H4 (cell line): ENCODE measurements at regions not wholly inside any gene's neighbourhood (a gene's known extent, or its start where the extent isn't known, plus 50 kb on each side); places are given as distances from the start of the nearest gene placed in this dataset.
"Not testable (repeated sequence)": the region's sequence is repeated elsewhere in the genome, so short reads cannot be mapped to it uniquely, and the experiment has no call there.

Source experiments
- DNase-seq: peaks from one replicate; pipeline ENCODE4 v3.0.0-alpha.2; 2015; ENCODE audit warnings: low spot score

DNA sequence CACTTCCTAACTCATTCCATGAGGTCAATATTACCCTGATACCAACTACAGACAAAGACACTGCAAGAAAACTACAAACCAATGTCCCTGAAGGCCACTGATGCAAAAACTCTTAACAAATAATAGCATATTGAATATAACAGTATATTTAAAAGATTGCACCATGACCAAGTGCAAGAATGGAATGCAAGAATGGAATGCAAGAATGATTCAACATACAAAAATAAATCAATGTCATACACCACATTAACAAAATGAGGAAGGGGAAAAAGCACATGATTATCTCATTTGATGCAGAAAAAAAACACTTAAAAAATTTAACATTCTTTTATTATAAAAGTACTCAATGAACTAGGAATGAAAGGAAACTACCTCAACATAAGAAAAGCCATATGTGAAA lies 463.1 kb upstream of the NECTIN3 start:
- DNase-seq = no peak

DNA sequence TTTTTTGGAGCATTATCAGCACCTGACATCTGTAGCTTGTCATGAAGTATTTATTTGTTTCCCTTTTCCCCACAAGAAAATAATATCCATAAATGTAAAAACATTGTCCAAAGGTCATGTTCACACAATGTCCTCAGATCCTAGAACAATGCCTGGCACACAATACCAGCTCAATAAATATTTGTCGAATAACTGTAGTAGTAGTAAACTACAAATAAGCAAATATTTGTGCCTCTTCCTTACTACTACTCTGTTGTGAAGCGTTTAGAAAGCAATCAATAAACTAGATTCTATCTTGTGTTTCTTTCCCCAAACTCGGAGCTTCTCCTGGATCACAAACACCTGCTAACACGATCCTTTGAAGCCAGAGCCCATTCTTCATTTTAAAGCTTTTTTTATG lies 459.6 kb upstream of the NECTIN3 start:
- DNase-seq = no peak

DNA sequence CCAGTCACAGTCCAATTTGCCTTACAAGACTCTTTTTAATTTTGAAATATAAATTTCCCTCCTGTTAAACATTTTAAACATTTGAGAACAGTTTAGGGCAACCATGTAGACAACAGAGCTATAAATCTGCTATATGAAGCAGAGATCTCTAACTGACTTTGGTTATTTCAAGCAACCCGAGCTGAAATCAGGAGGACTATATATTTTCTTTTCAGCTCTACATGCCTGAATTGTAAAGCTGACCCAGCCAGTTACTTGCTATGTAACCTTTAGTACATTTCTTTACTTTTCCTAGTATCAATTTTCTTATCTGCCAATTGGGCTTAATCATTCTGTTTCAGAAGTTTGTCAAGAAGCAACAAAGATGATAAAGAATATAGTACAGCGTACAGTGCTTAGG lies 457.4 kb upstream of the NECTIN3 start:
- no peak for DNase-seq

DNA sequence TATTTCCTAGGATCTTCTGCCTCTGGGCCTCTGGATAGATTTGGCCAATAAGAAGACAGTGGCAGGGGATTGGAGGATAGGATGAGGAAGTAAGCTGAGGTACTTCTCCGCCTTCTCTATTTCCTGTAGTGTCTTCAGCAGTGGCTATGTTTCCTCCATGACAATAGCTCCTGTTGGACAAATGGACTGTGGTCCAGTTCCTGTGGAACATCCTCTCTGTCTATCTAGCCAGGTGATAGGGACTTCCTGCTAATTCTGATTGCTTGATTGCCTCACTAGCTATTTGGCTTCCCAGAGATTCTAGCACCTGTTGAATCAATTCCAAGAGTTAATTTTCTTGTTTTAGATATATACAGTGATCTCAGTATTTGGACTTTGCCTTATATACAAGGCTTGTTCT lies 456.2 kb upstream of the NECTIN3 start:
- no peak for DNase-seq

DNA sequence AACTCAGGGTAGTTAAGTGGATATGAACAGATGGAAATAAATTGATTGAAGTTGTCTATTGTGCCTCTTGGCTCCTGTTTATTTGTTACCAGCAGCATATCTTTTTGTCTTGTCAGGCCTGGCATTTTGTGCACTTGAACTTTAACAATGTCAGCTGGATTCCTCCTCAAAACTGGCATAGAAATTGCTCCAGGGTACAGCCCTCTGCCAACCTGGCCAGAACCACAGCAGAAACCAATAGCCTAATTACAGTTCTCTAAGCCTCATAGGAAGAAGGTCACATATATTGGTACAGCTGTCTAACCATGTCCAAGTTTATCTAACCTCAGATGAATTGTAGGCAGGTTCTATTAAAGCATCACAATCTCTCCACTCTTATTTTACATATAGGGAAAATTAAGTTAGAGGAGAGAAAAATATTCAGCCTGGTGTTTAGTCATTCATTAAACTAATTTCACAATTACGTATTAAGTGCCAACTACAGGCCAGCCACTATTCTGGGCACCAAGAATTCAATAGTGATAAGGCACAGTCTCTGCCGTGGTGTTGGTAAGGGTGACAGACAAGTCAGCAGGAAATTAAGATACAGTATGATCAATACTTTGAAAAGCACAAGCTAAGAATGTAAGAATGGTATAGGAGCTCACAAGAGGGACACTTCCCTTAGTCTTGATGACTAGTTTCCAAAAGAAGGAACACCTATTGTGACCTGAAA lies 452.9 kb upstream of the NECTIN3 start:
- DNase-seq = no peak

DNA sequence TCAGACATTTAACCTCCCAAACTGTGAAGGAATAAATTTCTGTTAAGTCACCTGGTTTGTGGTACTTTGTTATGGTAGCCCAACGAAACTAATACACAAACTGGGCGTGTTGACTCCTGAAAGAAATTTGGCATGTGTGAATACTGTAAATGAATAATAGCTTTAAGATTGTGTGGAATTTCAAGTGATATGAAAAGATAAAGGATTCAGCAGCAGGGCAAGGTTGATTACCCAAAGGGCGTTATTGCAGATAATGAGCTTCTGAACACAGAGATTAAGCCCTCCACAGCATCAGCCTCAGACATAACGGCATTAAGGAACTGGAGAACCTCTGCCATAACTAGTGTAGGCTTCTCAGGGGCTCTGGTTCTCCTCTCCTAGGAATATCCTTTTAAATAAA lies 451.5 kb upstream of the NECTIN3 start:
- DNase-seq = no peak

DNA sequence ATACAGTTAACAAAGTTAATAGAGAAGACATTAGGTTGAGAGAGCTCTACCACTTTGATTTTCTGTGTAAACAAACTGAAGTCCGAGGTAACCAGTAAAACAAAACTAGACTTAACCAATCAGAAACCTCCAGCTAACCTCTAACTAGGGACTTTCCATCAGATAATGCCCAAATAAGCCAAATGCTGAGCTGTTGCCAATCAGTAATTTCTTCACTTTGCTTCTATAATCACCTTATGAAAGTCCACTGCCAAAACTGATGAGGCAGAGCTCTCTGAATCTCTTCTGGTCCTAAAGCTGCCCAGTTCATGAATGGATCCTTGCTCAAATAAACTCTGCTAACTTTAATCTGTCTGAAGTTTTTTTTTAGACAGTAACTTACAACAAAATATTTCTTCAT lies 448.0 kb upstream of the NECTIN3 start:
- DNase-seq = no peak

DNA sequence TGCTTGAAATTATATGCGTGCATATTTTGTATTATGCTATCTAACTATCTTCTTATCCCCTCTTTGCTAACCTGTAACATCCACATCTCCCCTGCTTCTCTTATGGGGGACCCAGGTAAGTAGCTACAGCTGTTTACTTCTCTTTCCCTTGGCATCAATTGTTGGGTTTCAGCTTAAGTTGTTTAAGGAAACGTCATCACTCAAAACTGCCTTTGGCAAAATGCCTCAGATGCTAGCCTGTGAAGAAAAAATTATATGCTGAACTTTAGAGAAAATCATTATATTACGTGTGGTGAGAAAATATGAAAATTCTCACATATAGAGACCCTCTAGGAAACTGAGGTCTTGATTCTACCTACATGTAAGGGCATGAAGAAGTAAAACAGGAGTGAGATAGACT lies 447.0 kb upstream of the NECTIN3 start:
- no peak for DNase-seq

DNA sequence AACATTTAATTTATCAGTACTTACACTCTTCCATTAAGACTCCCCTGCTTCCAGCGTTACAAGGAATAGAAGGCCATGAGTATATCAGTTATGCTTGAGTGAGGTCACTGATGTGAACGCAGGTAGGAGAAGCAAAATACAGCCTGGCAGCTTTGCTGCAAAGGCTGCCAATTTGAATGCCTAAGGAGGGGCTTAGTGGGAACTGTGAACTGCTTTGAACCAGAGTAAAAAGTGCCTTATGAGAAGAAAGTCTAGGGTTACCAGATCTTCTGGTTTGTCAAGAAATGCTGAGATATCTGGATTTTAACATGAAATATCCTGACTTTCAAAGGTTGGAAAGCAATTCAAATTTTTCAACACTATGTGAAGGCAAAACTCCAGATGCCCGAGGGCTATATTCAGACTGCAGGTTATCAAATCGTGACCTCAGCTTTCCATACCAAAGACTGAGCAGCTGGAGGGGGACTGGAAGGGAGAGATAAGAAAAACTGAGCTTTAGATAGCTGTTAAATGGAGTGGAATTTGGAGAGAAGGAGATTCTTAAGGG lies 446.3 kb upstream of the NECTIN3 start:
- DNase-seq = no peak

DNA sequence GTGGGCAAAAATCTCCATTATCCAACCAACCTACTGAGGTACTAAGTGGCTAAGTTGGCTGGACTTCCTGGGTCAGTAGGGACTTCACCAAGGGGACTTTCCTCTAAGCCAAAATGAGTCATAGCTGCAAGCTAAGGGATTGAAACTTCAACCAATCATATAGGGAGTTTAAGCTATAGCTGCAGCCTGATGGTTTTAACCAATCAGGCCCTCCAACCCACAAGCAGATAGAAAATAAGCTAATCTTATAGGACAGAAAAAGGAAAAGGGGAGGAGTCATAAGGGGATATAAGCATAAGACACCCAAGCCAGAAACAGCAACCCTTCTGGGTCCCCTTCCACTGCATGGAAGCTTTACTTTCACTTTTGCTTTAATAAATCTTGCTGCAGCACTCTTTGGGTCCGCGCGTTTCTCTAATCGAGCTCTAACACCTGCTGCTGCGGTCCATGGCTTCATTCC lies 444.9 kb upstream of the NECTIN3 start:
- not testable (repeated sequence) for DNase-seq

DNA sequence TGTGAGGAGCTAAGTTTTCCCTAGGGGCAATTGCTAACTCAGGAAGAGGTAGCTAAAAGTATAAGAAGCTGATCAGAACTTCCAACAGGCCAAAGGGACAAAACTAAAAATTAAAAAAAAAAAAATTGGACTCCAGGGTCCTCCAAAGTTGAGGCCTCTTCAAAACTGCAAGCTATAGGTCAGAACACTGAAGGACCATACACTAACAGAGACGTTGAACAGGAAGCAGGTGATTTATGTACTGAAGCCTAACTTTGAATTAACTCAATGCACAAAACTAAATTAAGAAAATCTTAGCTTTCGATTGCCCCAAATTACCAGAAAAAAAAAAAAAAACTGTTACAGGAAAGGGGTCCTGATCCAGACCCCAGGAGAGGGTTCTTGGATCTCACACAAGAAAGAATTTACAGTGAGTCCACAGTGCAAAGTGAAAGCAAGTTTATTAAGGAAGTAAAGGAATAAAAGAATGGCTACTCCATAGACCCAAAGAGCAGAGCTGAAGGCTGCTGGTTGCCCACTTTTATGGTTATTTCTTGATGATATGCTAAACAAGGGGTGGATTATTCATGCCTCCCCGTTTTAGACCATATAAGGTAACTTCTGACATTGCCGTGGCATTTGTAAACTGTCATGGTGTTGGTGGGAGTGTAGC lies 442.8 kb upstream of the NECTIN3 start:
- no peak for DNase-seq

DNA sequence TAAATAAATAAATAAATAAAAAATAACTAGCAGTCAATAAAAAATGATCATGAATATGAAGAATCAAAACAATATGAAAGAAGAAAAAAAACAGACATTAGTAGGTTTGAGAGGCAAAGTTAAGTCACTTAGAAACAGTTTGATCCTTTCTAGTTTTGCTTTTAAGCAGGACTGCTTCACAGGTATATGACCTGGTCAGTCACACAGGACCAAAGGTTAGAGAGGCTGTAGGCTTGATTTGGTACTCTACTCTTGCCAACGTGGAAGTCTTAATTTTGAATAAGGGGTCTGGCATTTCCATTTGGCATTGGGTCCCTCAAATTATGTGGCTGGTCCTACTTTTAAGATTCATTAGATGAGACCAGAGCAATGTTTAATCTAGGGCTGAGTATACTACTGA lies 441.7 kb upstream of the NECTIN3 start:
- no peak for DNase-seq

DNA sequence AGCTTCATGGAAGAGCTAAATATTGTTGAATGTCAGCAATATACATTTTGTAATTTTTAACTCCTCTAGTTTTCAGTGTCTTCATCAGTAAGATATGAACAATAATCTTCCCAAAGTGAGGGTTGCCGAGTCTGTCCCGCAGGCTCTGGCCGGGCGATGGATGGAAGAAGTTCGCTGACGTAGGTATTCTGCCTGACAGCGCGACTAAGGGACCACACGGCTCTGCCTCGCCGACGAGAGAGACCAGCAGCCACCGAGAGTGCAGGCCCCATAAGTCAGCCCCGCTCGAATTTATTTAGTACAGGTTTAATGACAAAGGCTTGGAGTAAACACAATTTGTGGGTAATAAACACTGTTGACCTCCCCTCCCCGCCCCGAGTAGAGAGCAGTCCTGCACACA lies 427.4 kb upstream of the NECTIN3 start:
- DNase-seq = no peak

DNA sequence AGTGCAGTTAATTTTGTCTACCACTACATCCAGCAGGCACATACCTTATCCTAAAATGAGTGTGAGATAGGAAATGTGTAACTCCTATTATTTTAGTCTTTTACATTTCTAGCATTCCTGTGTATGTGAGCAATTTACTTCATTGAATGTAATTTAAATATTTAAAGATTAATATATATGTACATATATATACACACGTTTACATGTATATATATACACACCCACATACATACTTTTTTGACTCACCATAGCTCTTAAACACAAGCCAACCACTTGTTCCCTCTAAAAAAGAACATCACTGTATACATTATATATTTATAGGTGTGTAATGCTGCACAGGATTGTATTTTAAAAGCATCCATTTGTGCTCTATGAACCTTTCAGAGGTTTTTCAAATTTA lies 425.6 kb upstream of the NECTIN3 start:
- DNase-seq = no peak

DNA sequence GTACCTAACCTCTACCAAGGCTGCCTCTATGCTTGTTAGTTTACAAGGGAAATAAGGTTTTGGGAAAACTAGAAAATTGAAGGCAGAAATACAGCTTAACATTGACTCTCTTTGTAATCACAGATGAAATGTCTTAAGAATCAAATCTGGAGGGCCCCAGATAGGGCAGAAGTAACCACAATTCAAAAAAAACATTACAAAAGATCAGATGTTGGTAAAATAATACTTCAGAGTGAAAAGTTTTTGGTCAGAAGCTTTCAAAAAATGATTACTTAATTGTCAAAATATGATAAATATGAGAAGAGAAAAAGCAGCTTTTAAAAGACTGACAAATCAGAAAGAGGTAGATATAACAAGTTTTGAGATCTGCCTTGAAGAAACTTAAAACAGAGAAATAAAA lies 425.1 kb upstream of the NECTIN3 start:
- no peak for DNase-seq

DNA sequence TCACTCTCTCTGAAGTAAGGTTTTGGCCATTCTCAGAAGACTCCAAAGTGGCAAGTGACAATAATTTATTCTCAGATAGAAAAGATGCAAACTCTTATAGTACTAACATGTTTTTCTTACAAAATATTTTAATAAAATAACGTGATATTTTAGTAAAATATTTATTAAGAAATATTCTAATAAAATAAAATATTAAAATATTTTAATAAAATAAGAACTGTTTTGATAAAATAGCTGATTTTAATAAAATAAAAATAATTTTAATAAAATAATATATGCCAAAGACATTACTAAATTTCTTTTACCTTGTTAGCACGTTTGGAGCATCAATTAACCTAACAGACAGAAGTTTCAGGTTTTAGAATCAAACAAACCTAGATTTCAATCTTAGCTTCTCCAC lies 424.0 kb upstream of the NECTIN3 start:
- DNase-seq = no peak

DNA sequence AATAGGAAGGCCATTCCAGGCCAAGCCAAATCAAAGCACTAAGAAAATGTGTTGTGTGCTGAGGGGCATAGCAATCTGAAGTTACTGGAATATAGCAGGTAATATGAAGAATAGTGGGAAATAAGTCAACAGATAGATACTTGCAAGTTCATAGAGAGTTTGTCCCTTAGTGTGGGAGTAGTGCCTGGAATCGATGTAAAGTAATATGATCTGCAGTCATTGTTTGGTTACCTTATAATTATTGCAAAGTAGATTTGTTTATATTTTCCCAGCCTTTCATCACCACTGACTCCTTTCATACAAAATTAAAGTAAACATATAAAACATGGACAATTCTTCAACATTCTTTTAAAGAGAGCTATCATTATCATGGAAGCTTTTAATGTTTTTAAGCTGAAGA lies 420.9 kb upstream of the NECTIN3 start:
- peak; percentile 48 for DNase-seq

DNA sequence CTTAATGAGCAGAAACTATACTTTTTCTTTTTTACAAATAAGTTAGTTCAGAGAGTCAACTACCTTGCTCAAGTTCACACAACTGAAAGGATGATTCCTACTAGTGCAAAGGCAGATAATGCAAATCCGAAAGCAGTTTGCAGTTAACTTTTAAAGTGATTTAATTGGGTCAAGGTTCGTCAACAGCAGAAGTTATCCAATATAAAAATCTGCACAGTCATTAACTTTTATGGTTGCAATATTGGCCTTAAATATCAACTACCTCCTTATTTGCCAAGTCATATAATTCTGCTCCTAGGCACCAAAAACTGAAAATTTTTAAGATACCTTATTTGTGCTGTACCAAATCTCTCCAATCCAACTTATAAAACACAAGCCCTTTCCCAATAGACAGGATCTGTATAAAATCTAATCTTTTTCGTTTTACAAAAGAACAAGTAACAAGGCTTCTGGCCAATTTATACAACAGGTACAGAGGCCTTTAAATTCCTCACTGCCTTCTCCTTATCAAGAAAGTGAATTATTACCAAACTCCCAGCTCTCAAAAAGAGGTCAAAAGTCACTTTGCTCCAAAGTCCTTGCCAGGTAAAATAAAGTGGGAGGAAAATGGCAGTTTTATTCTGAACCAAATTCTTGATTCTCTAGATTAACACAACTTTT lies 416.6 kb upstream of the NECTIN3 start:
- DNase-seq = no peak

DNA sequence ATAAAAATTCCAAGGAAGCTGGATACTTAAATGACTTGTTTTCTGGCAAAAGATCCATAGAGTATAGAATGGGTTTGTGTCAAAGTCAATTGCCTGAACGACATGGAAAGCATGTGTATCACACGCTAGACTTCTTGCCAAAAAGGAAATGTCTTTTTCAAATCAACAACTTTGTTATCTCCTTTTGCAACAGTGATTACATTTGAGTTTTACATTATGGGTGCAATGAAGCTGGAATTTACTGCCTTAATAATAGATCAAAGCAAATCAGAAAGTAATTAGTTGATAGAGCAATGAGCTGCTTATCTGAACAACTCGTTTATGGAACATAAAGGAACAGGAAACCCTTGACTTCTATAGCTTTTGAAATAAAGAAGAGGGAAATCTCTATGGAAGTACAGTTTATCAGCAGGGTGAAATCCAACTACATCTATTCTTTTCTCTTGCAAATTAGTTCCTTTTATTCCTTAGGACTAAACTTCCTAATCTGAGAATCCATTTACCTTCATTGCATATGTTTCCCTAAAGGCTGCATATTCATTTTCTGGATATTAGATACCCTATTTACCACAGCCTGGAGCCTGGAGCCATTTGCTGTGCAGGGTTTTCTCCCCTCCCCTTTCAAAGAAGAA lies 415.1 kb upstream of the NECTIN3 start:
- no peak for DNase-seq

DNA sequence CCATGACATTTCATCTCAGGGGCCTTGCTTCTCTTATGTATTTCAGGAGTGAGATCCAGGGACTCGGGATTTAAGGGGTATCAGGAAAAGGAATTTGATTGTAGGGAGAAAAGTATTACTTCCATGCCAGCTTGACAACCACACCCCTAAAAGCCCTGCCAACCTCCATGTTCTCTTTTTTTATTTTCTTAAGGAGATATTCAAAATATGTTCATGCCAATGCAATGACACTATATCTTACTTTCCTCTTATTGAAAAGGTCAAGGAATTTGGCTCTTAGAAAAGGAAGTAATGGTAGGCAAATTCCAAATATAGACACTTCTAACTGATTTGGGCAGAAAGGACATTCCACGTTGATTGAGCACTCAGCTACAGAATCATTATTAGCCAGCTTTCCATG lies 407.5 kb upstream of the NECTIN3 start:
- no peak for DNase-seq

DNA sequence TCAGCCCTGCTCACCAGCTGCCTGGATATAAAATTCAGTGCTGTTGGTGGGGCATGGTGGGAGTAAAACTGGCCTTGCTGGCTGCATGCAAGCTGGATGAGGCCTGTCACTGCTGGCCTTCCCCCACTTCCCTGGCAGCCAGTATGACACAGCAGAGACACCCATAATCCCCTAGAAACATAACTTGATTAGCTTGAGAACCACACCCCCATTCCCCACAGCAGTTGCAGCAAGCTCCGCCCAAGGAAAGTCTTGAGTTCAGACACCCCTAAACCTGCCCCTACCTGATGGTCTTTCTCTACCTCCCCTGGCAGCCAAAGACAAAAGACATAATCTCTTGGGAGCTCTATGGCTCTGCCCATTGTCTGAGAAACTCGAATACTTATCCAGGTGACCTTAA lies 405.1 kb upstream of the NECTIN3 start:
- DNase-seq = no peak

DNA sequence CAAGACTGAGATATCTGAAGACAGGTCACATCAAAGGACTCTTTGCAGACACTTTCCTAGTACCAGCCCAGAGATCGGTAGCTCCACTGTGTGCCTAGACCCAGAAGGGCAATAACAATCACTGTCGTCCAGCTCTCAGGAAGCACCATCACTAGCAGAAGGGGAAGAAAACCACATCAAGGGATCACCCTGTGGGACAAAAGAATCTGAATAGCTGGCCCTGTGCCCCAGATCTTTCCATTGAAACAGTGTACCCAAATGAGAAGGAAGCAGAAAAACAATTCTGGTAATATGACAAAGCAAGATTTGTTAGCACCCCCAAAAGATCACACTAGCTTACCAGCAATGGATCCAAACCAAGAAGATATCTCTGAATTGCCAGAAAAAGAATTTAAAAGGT lies 404.4 kb upstream of the NECTIN3 start:
- no peak for DNase-seq

DNA sequence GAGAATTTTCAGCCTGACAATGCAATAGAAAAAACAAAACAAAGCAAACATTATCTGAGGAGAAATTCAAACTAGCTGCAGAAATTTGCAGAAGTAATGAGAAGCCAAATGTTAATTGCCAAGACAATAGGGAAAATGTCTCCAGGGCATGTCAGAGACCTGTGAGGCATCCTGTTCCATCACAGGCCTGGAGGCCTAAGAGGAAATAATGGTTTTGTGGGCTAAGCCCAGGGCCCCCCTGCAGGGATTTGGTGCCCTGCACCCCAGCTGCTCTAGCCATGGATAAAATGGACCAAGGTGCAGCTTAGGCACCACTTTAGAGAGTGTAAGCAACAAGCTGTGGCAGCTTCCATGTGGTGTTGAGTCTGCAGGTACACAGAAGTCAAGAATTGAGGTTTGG lies 401.2 kb upstream of the NECTIN3 start:
- DNase-seq = no peak
